OCI-LY1 (cell line): ENCODE measurements at regions not wholly inside any gene's neighbourhood (a gene's known extent, or its start where the extent isn't known, plus 50 kb on each side); places are given as distances from the start of the nearest gene placed in this dataset.

Experiments used
- CTCF ChIP-seq: fragments of 200-600 bp; sonication (generic), shearing (Covaris generic); IDR thresholded peaks from 2 replicates; pipeline ENCODE4 v1.5.1; 2017; ENCODE audit warnings: mild to moderate bottlenecking, antibody characterized with exemption, low read length, moderate library complexity, mixed read lengths
- EZH2 ChIP-seq: fragments of 200-600 bp; sonication (generic), shearing (Covaris generic); IDR thresholded peaks from 2 replicates; pipeline ENCODE4 v1.8.0; 2017; ENCODE audit warnings: borderline replicate concordance, mixed run types, mild to moderate bottlenecking, antibody characterized with exemption, low read length, moderate library complexity, mixed read lengths

- TF ChIP-seq CTCF = no peak
- no peak for TF ChIP-seq EZH2
Measured at GRCh38 chrX:66766318-66766717, 127.4 kb upstream of the EDA2R start.
